Osteocyte (in vitro differentiated cells): ENCODE measurements at regions not wholly inside any gene's neighbourhood (a gene's known extent, or its start where the extent isn't known, plus 50 kb on each side); places are given as distances from the start of the nearest gene placed in this dataset.

Source experiments
- DNase-seq: peaks from one replicate; pipeline ENCODE4 v3.0.0; 2021; ENCODE audit warnings: mixed read lengths; ENCODE audit not compliant: unreplicated experiment; ENCODE audit errors: extremely low spot score
- H3K27ac Mint-ChIP-seq: one replicate; pipeline ENCODE4 v1.8.0; 2021; ENCODE audit warnings: mild to moderate bottlenecking, mixed read lengths; ENCODE audit not compliant: unreplicated experiment
- H3K27me3 Mint-ChIP-seq: one replicate; pipeline ENCODE4 v1.8.0; 2021; ENCODE audit warnings: mixed read lengths; ENCODE audit not compliant: unreplicated experiment
- H3K36me3 Mint-ChIP-seq: one replicate; pipeline ENCODE4 v1.8.0; 2021; ENCODE audit warnings: mixed read lengths; ENCODE audit not compliant: unreplicated experiment
- H3K4me1 Mint-ChIP-seq: one replicate; pipeline ENCODE4 v1.8.0; 2021; ENCODE audit warnings: mixed read lengths; ENCODE audit not compliant: unreplicated experiment
- H3K4me3 Mint-ChIP-seq: one replicate; pipeline ENCODE4 v1.8.0; 2021; ENCODE audit warnings: mild to moderate bottlenecking, moderate library complexity, mixed read lengths; ENCODE audit not compliant: unreplicated experiment
- H3K9me3 Mint-ChIP-seq: one replicate; pipeline ENCODE4 v1.8.0; 2021; ENCODE audit warnings: mixed read lengths; ENCODE audit not compliant: unreplicated experiment
- TF ChIP-seq, protein P1 (sequence below): fragments of 200-600 bp; sonication (generic); IDR thresholded peaks from 2 replicates; pipeline ENCODE4 v1.5.0; 2021; ENCODE audit warnings: antibody characterized with exemption, mild to moderate bottlenecking, moderate library complexity

- TF ChIP-seq, protein P1, sequence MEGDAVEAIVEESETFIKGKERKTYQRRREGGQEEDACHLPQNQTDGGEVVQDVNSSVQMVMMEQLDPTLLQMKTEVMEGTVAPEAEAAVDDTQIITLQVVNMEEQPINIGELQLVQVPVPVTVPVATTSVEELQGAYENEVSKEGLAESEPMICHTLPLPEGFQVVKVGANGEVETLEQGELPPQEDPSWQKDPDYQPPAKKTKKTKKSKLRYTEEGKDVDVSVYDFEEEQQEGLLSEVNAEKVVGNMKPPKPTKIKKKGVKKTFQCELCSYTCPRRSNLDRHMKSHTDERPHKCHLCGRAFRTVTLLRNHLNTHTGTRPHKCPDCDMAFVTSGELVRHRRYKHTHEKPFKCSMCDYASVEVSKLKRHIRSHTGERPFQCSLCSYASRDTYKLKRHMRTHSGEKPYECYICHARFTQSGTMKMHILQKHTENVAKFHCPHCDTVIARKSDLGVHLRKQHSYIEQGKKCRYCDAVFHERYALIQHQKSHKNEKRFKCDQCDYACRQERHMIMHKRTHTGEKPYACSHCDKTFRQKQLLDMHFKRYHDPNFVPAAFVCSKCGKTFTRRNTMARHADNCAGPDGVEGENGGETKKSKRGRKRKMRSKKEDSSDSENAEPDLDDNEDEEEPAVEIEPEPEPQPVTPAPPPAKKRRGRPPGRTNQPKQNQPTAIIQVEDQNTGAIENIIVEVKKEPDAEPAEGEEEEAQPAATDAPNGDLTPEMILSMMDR, result no peak
- no peak overlapping the region for H3K4me3 Mint-ChIP-seq
- H3K9me3 Mint-ChIP-seq, result no peaks in the 10 kb centered on the region
- H3K27ac Mint-ChIP-seq, result no peak overlapping the region
- no peak for DNase-seq
- H3K4me1 Mint-ChIP-seq, result peaks cover 1% of the 10 kb centered on the region
- H3K36me3 Mint-ChIP-seq, result no peaks in the 10 kb centered on the region
- peaks cover 2% of the 10 kb centered on the region for H3K27me3 Mint-ChIP-seq
These were observed 984.1 kb downstream of the PLOD2 start for GRCh38 chr3:145176907-145177306.

- H3K4me1 Mint-ChIP-seq, result peaks cover 1% of the 10 kb centered on the region
- TF ChIP-seq, protein P1, result no peak
- no peaks in the 10 kb centered on the region for H3K36me3 Mint-ChIP-seq
These were observed 983.2 kb downstream of the PLOD2 start for GRCh38 chr3:145177828-145178227.

DNA sequence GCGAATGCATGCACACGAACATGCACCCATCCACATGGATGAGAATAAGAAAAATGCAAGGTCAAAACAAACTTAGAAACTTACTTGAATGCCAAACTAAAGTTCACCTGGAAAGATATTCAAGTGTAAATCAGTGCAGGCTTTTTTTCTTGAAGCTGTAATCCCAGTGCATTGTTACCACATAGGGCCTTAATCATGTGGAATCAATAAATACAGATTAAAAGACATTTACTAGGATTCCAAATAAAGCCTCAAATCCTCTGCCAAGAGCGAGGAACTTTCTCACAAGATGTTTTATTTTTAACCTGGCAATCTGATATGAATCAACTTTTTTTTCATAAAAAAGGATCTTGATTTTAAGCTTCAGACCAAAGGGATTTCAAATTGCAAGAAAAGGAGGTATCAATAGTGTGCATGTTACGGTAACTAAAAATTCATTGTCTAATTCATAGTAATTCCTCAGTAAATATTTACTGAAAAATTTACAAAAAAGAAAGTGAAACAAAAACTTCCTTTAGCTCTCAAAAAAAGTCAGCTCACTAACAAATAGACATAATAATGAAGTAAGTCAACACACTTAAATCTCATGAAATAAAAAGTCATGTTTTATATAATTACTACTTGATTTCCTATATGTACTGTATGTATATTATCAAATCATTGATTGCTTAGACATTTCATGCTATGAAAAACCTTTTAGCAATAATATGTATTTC is 978.6 kb downstream of the PLOD2 start:
- Mint-ChIP-seq H3K4me1 (no peaks in the 10 kb centered on the region), H3K27me3 (peaks cover 4% of the 10 kb centered on the region), H3K9me3 (no peaks in the 10 kb centered on the region), H3K36me3 (no peaks in the 10 kb centered on the region), H3K4me3 (no peak overlapping the region), H3K27ac (no peak overlapping the region)
- TF ChIP-seq, protein P1, result no peak
- DNase-seq, result no peak

More at GRCh38 chr3:145177828-145178227, 983.2 kb downstream of the PLOD2 start:
- DNase-seq, result no peak
- H3K27me3 Mint-ChIP-seq, result peaks cover 2% of the 10 kb centered on the region
- H3K27ac Mint-ChIP-seq, result no peak overlapping the region
- no peak overlapping the region for H3K4me3 Mint-ChIP-seq
- H3K9me3 Mint-ChIP-seq, result no peaks in the 10 kb centered on the region

DNA sequence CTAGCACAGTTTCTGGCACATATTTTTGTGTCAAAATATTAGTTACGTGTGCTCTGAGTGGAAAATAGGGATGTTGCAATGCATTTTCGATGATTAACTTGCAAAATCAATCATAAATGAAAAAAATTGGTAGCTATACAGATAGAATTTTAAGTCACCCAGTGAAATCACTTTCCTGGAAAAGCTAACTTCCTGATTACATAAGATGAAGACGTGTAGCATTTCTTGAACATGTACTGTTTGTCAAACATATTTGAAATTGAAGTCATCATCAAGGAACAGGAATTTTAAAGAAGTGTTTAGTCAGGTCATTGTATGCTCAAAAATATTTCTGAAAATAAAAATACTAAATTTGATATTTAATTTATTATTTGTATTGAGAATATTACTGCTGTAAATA is 977.7 kb downstream of the PLOD2 start:
- Mint-ChIP-seq H3K27me3 (peaks cover 4% of the 10 kb centered on the region), H3K4me1 (no peaks in the 10 kb centered on the region), H3K9me3 (no peaks in the 10 kb centered on the region), H3K4me3 (no peak overlapping the region), H3K27ac (no peak overlapping the region), H3K36me3 (no peaks in the 10 kb centered on the region)
- DNase-seq, result no peak
- TF ChIP-seq, protein P1, result no peak

- H3K36me3 Mint-ChIP-seq, result no peaks in the 10 kb centered on the region
- no peaks in the 10 kb centered on the region for H3K4me1 Mint-ChIP-seq
- H3K27me3 Mint-ChIP-seq, result peaks cover 2% of the 10 kb centered on the region
- no peak for DNase-seq
- no peak overlapping the region for H3K27ac Mint-ChIP-seq
- no peak overlapping the region for H3K4me3 Mint-ChIP-seq
- no peaks in the 10 kb centered on the region for H3K9me3 Mint-ChIP-seq
- TF ChIP-seq, protein P1, result no peak
These were observed 972.8 kb downstream of the PLOD2 start for GRCh38 chr3:145188079-145188770.
